Neural cell (in vitro differentiated cells): ENCODE measurements at regions not wholly inside any gene's neighbourhood (a gene's known extent, or its start where the extent isn't known, plus 50 kb on each side); places are given as distances from the start of the nearest gene placed in this dataset.

Source experiments
- H2AFZ ChIP-seq: fragments of 200-600, 300-800 bp; sonication (generic), shearing (Covaris generic); 2 replicates; pipeline ENCODE4 v1.6.0; 2014; ENCODE audit warnings: low read depth, mild to moderate bottlenecking, antibody characterized with exemption, low read length, moderate library complexity
- H3F3A ChIP-seq: fragments of 200-600 bp; shearing (Covaris generic); 2 replicates; pipeline ENCODE4 v1.6.1; 2016; ENCODE audit warnings: mild to moderate bottlenecking, moderate library complexity, mixed read lengths, antibody characterized with exemption, low read length; ENCODE audit not compliant: insufficient read depth, poor library complexity, severe bottlenecking
- H3K27ac ChIP-seq: fragments of 200-600, 300-800 bp; sonication (generic), shearing (Covaris generic); 2 replicates; pipeline ENCODE4 v1.5.1; 2014; ENCODE audit warnings: mild to moderate bottlenecking, low read length, moderate library complexity
- H3K27me3 ChIP-seq: fragments of 300-800, 200-600 bp; sonication (generic), shearing (Covaris generic); 2 replicates; pipeline ENCODE4 v1.6.0; 2014; ENCODE audit warnings: mild to moderate bottlenecking, low read depth, low read length, moderate library complexity; ENCODE audit not compliant: insufficient read depth
- H3K36me3 ChIP-seq: fragments of 300-800, 200-600 bp; sonication (generic), shearing (Covaris generic); 2 replicates; pipeline ENCODE4 v1.5.1; 2014; ENCODE audit warnings: mild to moderate bottlenecking, antibody characterized with exemption, low read length, moderate library complexity; ENCODE audit not compliant: insufficient read depth
- H3K4me2 ChIP-seq: fragments of 300-800, 200-600 bp; sonication (generic), shearing (Covaris generic); 2 replicates; pipeline ENCODE4 v1.6.0; 2014; ENCODE audit warnings: mild to moderate bottlenecking, low read length
- H3K4me3 ChIP-seq: fragments of 300-800, 200-600 bp; sonication (generic), shearing (Covaris generic); 2 replicates; pipeline ENCODE4 v1.5.1; 2014; ENCODE audit warnings: mild to moderate bottlenecking, low read length, moderate library complexity
- H3K79me2 ChIP-seq: fragments of 200-600 bp; shearing (Covaris generic); replicated peaks from 2 replicates; pipeline ENCODE4 v1.6.0; 2014; ENCODE audit warnings: mild to moderate bottlenecking, low read length, moderate library complexity; ENCODE audit not compliant: insufficient read depth
- H3K9ac ChIP-seq: fragments of 300-800, 200-600 bp; sonication (generic), shearing (Covaris generic); 2 replicates; pipeline ENCODE4 v1.6.1; 2016; ENCODE audit warnings: mild to moderate bottlenecking, low read length, mixed read lengths
- H3K9me2 ChIP-seq: fragments of 200-600 bp; shearing (Covaris generic); 2 replicates; pipeline ENCODE4 v1.6.1; 2016; ENCODE audit warnings: mild to moderate bottlenecking, low read length, mixed read lengths; ENCODE audit not compliant: insufficient read depth
- H3K9me3 ChIP-seq: fragments of 200-600, 300-800 bp; sonication (generic), shearing (Covaris generic); 2 replicates; pipeline ENCODE4 v1.6.1; 2016; ENCODE audit warnings: mild to moderate bottlenecking, mixed run types, low read length, moderate library complexity, mixed read lengths
- H4K20me1 ChIP-seq: fragments of 200-600 bp; shearing (Covaris generic); 2 replicates; pipeline ENCODE4 v1.6.1; 2016; ENCODE audit warnings: mild to moderate bottlenecking, mixed run types; ENCODE audit not compliant: insufficient read depth
- CTCF ChIP-seq: fragments of 450-650 bp; IDR thresholded peaks from 2 replicates; pipeline ENCODE4 v1.5.1; 2014; ENCODE audit warnings: antibody characterized with exemption, mild to moderate bottlenecking, moderate library complexity; ENCODE audit not compliant: poor library complexity, severe bottlenecking
- EP300 ChIP-seq: fragments of 450-650 bp; conservative IDR thresholded peaks from 2 replicates; pipeline ENCODE4 v1.6.1; 2014; ENCODE audit warnings: antibody characterized with exemption, mild to moderate bottlenecking, moderate library complexity; ENCODE audit not compliant: poor library complexity, severe bottlenecking
- EZH2 ChIP-seq: fragments of 200-600, 300-800 bp; shearing (Covaris generic), sonication (generic); IDR thresholded peaks from 2 replicates; pipeline ENCODE4 v1.6.1; 2014; ENCODE audit warnings: antibody characterized with exemption, low read length, borderline replicate concordance, mild to moderate bottlenecking; ENCODE audit not compliant: insufficient read depth, poor library complexity, severe bottlenecking
- MXI1 ChIP-seq: fragments of 450-650 bp; conservative IDR thresholded peaks from 2 replicates; pipeline ENCODE4 v1.6.1; 2014; ENCODE audit warnings: antibody characterized with exemption, mild to moderate bottlenecking; ENCODE audit not compliant: poor library complexity, severe bottlenecking
- POLR2AphosphoS5 ChIP-seq: IDR thresholded peaks from 2 replicates; pipeline ENCODE4 v1.6.1; 2012
- RAD21 ChIP-seq: fragments of 450-650 bp; conservative IDR thresholded peaks from 2 replicates; pipeline ENCODE4 v1.6.1; 2014; ENCODE audit warnings: antibody characterized with exemption, mild to moderate bottlenecking, moderate library complexity
- REST ChIP-seq: IDR thresholded peaks from 2 replicates; pipeline ENCODE4 v1.6.1; 2012; ENCODE audit warnings: borderline replicate concordance
- SMC3 ChIP-seq: fragments of 450-650 bp; conservative IDR thresholded peaks from 2 replicates; pipeline ENCODE4 v1.6.1; 2014; ENCODE audit warnings: antibody characterized with exemption, mild to moderate bottlenecking, moderate library complexity; ENCODE audit not compliant: poor library complexity
- TAF1 ChIP-seq: IDR thresholded peaks from 2 replicates; pipeline ENCODE4 v1.6.1; 2012; ENCODE audit warnings: low read depth

GRCh38 chr13:105974380-105974779, 561.1 kb downstream of the EFNB2 start:
- H3K4me3 ChIP-seq: no peak overlapping the region
- no peaks in the 10 kb centered on the region for H3K79me2 ChIP-seq
- no peaks in the 10 kb centered on the region for H3K36me3 ChIP-seq
- TF ChIP-seq POLR2AphosphoS5 (no peak), EZH2 (no peak), RAD21 (no peak), EP300 (no peak), CTCF (no peak), TAF1 (no peak), REST (no peak), MXI1 (no peak), SMC3 (no peak)
- H3K4me2 ChIP-seq: no peak overlapping the region
- no peak overlapping the region for H2AFZ ChIP-seq
- H3K27me3 ChIP-seq: no peaks in the 10 kb centered on the region
- H3K9ac ChIP-seq: no peak overlapping the region
- H3K27ac ChIP-seq: no peak overlapping the region
- no peaks in the 10 kb centered on the region for H3F3A ChIP-seq
- no peaks in the 10 kb centered on the region for H4K20me1 ChIP-seq
- no peaks in the 10 kb centered on the region for H3K9me3 ChIP-seq
- H3K9me2 ChIP-seq: no peaks in the 10 kb centered on the region

GRCh38 chr13:105972811-105973590, 562.5 kb downstream of the EFNB2 start:
- TF ChIP-seq EP300 (no peak), CTCF (no peak), POLR2AphosphoS5 (no peak)
- Histone ChIP-seq H3K4me2 (no peak overlapping the region), H3K79me2 (no peaks in the 10 kb centered on the region), H3K36me3 (no peaks in the 10 kb centered on the region), H3K9me3 (no peaks in the 10 kb centered on the region), H3K9ac (no peak overlapping the region), H3K4me3 (no peak overlapping the region), H3K27me3 (no peaks in the 10 kb centered on the region), H3K9me2 (no peaks in the 10 kb centered on the region), H2AFZ (no peak overlapping the region), H3F3A (no peaks in the 10 kb centered on the region), H3K27ac (no peak overlapping the region), H4K20me1 (no peaks in the 10 kb centered on the region)
